ENCODE measurements at regions not wholly inside any gene's neighbourhood (a gene's known extent, or its start where the extent isn't known, plus 50 kb on each side); places are given as distances from the start of the nearest gene placed in this dataset.

- DNase-seq, result no peak
Observed at GRCh38 chr4:146998157-146998556, 52.5 kb upstream of the TTC29 start.

DNA sequence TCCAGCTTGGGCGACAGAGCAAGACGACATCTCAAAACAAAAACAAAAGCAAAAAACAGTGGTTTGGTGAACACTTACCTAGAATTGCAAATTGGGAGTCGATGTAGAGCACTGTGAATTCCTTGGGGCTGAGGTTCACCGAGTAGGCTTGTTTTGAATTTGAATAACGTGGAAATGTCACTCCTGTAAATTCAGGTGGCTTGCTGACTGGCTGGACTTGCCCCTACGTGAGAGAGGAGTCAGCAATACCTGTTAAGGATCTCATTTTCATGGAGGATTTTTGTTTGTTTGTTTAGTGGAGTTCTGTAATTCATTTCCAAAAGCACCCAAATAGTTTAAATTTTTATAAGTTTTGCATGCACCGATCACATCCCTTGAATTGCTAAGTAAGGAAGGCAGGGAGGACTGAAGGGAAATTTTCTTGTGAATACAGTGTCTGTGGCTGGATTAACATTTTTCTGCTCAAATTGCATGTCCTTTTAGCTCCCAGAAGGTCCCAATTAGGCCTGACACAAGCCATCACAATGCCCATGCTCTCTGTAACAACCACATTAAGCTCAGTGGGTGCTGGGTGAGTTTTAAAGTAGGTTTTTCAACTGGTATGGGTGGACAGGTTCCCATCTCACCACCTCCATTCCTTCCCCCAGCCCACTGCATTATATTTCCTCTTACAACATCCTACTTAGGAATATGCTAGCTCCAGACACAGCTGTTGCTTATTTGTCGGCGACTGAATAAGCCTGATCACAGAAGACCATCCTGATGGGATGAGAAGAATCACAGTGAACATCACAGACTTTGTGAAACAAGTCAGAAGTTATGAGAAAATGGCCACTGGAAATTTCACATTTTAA lies 58.5 kb upstream of the TTC29 start:
- peak; percentile 44 for DNase-seq

GRCh38 chr4:147006229-147006628 lies 60.6 kb upstream of the TTC29 start:
- DNase-seq, result no peak

DNA sequence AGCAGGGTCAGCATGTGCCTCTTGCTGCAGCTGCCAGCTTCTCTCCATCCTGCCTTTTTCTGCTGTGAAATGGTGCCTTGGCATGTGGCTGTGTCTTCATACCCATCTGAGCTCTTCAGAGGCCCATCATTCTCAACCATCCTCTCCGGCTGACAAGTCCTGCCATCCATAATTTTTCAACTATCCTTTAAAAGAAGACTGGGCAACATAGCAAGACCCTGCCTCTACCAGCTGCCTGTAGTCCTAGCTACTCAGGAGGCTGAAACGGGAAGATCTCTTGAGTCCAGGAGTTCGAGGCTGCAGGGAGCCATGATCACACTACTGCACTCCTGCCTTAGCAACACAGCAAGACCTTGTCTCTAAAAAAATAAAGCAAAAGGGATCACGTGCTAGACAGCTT lies 64.2 kb upstream of the TTC29 start:
- DNase-seq, result no peak

GRCh38 chr4:147011411-147011810 lies 65.7 kb upstream of the TTC29 start:
- DNase-seq, result no peak

- DNase-seq, result no peak
Observed at GRCh38 chr4:147012059-147012707, 66.5 kb upstream of the TTC29 start.

DNA sequence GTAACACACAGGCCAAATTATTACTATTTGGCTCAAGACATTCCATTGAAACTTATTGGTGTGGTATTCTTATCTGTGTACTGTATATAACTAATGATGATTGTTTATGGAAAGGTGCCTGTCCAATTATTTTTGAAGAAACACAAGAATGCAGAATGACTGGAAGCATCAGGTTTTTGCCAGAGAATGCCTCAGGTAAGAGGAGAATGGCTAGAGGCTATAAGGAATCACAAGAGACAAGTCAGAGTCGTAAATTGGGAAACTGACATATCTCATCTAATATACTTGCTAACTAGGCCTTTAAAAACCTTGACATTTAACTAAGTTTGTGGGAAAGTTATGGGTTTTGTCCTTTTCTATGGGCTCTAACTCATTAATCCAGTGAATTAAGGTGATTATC lies 69.3 kb upstream of the TTC29 start:
- DNase-seq, result no peak

DNA sequence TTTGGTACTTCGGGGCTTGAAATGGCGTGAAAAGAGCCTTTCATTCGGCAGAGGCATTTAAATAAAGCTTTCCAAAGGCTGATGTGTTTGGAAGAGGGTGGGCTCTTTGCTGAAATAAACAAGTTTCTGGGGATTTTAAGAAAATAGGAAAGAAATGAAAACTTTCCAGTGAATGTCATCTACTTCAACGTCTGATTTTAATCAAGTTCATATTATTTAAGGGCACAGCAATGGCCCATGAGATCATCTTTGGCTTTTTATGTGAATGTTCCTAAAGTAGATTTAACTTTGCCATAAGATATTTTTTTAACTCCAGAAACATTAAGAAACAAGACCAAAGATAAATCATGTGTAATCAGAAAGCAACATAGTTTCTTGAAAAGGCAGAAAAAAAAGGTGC lies 69.8 kb upstream of the TTC29 start:
- no peak for DNase-seq

DNA sequence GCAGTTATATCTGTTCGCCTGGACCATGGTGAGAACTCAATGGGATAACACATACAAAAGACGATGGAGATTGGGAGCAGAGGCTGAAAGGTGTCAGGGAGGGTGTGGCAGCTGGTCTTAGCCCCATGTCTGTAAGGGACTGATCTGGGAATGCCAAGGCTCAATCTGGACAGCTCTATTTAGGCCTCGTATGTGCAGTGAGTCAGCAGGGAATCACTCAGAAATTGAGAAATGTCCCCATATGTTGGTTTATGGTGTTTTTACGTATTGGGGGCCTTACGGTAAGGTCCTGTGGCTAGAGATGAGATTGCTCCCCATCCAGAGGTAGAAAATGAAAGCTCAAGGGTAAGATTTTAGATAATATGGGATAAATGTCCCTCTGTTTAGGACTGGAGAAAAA lies 71.4 kb upstream of the TTC29 start:
- DNase-seq, result peak; percentile 5

- peak; percentile 62 for DNase-seq
Observed at GRCh38 chr4:147019091-147019490, 73.4 kb upstream of the TTC29 start.

DNA sequence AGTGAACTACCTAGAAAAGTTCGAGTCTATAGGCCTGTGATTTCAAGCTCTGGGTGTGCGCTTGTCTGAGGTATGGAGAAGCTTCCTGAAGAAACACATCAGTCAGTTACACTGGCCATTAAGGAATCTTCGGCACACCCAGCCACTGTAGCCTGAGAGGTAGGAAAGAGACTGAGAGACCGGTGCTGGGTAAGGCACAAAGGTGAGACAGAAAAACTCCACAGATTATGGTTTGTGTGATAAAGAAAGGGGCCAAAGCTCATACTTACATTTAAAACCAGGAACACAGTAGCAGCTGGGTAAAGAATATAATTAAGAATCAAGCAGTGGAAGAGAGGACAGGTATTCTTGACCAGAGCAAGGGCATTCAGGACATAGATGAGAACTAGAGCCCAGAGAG lies 74.8 kb upstream of the TTC29 start:
- DNase-seq, result no peak

DNA sequence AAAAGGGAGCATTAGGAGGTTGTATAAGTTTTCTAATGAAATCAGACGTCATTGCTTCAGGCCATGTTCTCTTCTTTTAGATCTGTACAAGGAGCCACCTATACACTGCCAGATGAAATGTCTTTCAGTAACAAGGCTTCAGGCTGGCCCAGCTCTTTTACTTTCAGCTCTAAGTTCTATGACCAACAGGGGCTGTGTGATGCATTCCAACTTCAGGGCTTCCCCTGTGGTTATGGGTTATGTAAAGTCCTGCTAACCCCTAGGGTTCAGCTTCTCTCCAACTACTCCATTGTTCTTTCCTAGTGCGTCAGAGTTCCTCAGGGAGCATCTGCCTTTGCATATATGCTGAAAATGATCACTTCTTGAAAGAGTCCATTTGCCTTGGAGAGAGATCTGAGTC lies 79.4 kb upstream of the TTC29 start:
- DNase-seq, result no peak

GRCh38 chr4:147029296-147029695 lies 83.6 kb upstream of the TTC29 start:
- DNase-seq, result no peak

DNA sequence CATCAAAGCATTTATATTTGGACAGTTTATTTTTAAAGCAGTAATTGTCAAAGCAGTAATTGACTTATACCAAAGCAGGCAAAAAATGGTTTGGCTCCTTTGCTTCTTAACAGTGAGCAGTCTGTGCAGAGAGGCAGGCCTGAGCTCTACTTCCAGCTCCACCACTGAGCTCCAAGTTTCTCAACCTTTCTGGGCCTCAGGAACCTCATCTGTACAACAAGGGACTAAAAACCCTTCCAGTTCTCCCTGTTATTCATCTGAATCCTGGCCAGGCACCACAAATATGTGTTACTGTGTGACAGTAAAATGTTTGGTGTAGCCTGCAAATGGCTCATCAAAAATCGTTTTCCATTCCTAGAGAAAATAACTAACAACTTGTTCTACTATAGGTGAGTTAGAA lies 88.7 kb upstream of the TTC29 start:
- peak; percentile 31 for DNase-seq

DNA sequence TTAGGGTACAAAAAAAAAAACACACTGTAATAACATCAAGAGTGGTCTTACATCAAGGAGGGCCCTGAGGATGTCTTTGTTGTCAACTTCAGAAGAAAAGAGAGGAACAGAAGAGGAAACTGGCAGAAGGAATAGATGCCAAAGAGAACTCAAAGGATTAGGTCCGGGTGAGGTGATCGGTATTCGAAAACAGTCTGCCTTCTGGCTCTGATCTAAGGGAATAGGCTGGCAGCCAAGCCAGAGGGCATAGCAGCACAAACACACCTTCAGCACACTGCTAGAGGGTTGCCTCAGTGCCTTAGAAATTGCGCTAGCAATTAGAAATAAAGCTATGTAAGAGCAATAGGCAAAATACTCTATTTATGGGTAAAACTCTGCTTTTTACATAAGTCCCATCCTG lies 91.4 kb upstream of the TTC29 start:
- no peak for DNase-seq

GRCh38 chr4:147039976-147040575 lies 94.4 kb upstream of the TTC29 start:
- DNase-seq, result no peak

- DNase-seq, result no peak
Observed at GRCh38 chr4:147040874-147041273, 95.2 kb upstream of the TTC29 start.

DNA sequence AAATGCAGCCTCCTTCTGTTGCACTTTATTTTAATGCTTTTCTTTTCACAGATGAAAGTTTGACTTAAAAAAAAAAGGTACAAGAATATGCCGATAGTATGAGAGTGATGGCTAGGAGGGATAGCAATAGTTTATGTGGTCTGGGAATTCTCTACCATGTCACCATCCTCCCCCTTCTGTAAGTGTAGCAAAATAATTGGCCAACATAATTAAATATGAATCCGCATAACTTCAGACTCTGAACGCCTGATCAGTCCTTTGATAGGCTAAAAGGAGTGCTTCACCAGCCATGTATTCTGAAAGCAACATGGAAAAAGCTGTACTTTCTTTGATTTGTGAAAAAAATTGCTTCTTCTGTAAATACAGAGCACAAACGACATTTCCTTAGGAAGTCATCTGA lies 95.7 kb upstream of the TTC29 start:
- DNase-seq, result no peak

GRCh38 chr4:147042046-147042445 lies 96.4 kb upstream of the TTC29 start:
- no peak for DNase-seq

GRCh38 chr4:147044241-147044640 lies 98.6 kb upstream of the TTC29 start:
- DNase-seq, result no peak

GRCh38 chr4:147049946-147050345 lies 104.3 kb upstream of the TTC29 start:
- no peak for DNase-seq

- peak; percentile 41 for DNase-seq
Observed at GRCh38 chr4:147050356-147050765, 104.7 kb upstream of the TTC29 start.

DNA sequence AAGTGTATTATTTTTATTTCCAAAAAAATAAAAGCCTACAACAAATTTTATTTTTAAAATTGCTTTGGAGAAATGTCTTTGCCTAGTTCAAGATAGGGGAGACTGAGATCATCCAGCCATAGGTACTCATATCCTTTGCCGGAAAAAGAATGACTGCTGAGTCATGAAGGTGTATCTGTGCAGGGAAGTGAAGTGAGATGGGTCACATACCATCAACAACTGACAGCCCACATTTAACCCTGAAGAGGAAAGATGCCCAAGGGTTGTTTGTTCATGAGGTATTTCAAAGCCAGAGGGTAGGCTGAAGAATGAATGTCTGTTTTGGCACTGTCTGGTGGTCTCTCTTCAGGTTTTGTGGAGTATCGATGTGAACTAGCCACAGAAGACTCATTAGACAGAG lies 106.7 kb upstream of the TTC29 start:
- DNase-seq, result no peak
